GM12878 (cell line): ENCODE measurements at regions not wholly inside any gene's neighbourhood (a gene's known extent, or its start where the extent isn't known, plus 50 kb on each side); places are given as distances from the start of the nearest gene placed in this dataset.

ENCODE experiments used
- ATF3 ChIP-seq: IDR thresholded peaks from 2 replicates; pipeline ENCODE4 v1.6.1; 2011; ENCODE audit warnings: low read depth, mild to moderate bottlenecking, low read length, moderate library complexity, borderline replicate concordance; ENCODE audit errors: extremely low read depth
- ELK1 ChIP-seq: IDR thresholded peaks from 2 replicates; pipeline ENCODE4 v1.6.1; 2012; ENCODE audit warnings: low read depth, low read length, improper control_type of control experiment
- HDAC6 ChIP-seq: fragments of 200-600 bp; sonication (generic); IDR thresholded peaks from one replicate; pipeline ENCODE4 v1.8.0; 2017; ENCODE audit warnings: antibody characterized with exemption; ENCODE audit not compliant: unreplicated experiment
- KAT2A ChIP-seq: conservative IDR thresholded peaks from 2 replicates; pipeline ENCODE4 v1.6.1; 2011; ENCODE audit warnings: low read depth, low read length; ENCODE audit not compliant: control insufficient read depth
- NR2C2 ChIP-seq: IDR thresholded peaks from 2 replicates; pipeline ENCODE4 v1.6.1; 2011; ENCODE audit warnings: borderline replicate concordance, low read depth; ENCODE audit not compliant: control insufficient read depth, insufficient read length
- RAD51 ChIP-seq: fragments of 450-650 bp; IDR thresholded peaks from 2 replicates; pipeline ENCODE4 v1.6.1; 2016; ENCODE audit warnings: moderate library complexity, mild to moderate bottlenecking, inconsistent platforms
- SREBF1 ChIP-seq: IDR thresholded peaks from 2 replicates; pipeline ENCODE4 v1.6.1; 2012; ENCODE audit warnings: mild to moderate bottlenecking, low read length
- TF ChIP-seq, protein P1 (sequence below): IDR thresholded peaks from 2 replicates; pipeline ENCODE4 v1.6.1; 2012; ENCODE audit warnings: low read depth, low read length, improper control_type of control experiment

- TF ChIP-seq ELK1 (no peak), ATF3 (no peak), KAT2A (no peak), HDAC6 (no peak), SREBF1 (no peak), RAD51 (no peak), NR2C2 (no peak)
- TF ChIP-seq, protein P1, sequence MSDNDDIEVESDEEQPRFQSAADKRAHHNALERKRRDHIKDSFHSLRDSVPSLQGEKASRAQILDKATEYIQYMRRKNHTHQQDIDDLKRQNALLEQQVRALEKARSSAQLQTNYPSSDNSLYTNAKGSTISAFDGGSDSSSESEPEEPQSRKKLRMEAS = no peak
Observed at GRCh38 chr2:228283491-228284171, 102.1 kb upstream of the SPHKAP start.
